Dermis microvascular lymphatic vessel endothelial cell (primary cell): ENCODE measurements at regions not wholly inside any gene's neighbourhood (a gene's known extent, or its start where the extent isn't known, plus 50 kb on each side); places are given as distances from the start of the nearest gene placed in this dataset.
"Not testable (repeated sequence)": the region's sequence is repeated elsewhere in the genome, so short reads cannot be mapped to it uniquely, and the experiment has no call there.

Experiments used
- DNase-seq, 2 donors: peaks; one replicate each; pipeline versions ENCODE4 v3.0.0 to v3.0.0-alpha.2; 2010; ENCODE audit warnings: low read depth in 2 of 2

GRCh38 chr2:154582694-154583093 is 115.8 kb upstream of the KCNJ3 start:
- DNase-seq, result not testable (repeated sequence)

- DNase-seq, result not testable (repeated sequence)
These were observed 115.2 kb upstream of the KCNJ3 start for GRCh38 chr2:154583274-154583673.

- no peak for DNase-seq
These were observed 110.8 kb upstream of the KCNJ3 start for GRCh38 chr2:154587739-154588138.

GRCh38 chr2:154588838-154589237 is 109.7 kb upstream of the KCNJ3 start:
- DNase-seq, result no peak

- DNase-seq, result no peak
These were observed 109.0 kb upstream of the KCNJ3 start for GRCh38 chr2:154589514-154589913.

- no peak for DNase-seq
These were observed 107.1 kb upstream of the KCNJ3 start for GRCh38 chr2:154591294-154591820.

GRCh38 chr2:154599189-154599588 is 99.3 kb upstream of the KCNJ3 start:
- DNase-seq, result no peak

- no peak for DNase-seq
These were observed 97.5 kb upstream of the KCNJ3 start for GRCh38 chr2:154600927-154601494.

GRCh38 chr2:154603682-154604081 is 94.8 kb upstream of the KCNJ3 start:
- no peak for DNase-seq

GRCh38 chr2:154608438-154608837 is 90.1 kb upstream of the KCNJ3 start:
- DNase-seq, result no peak

- DNase-seq, result no peak
These were observed 83.6 kb upstream of the KCNJ3 start for GRCh38 chr2:154614906-154615305.

- DNase-seq, result no peak
These were observed 81.8 kb upstream of the KCNJ3 start for GRCh38 chr2:154616659-154617058.

GRCh38 chr2:154620471-154620870 is 78.0 kb upstream of the KCNJ3 start:
- no peak for DNase-seq

GRCh38 chr2:154623819-154624218 is 74.7 kb upstream of the KCNJ3 start:
- peak in 1 of 2 donors; percentile 1 for DNase-seq

GRCh38 chr2:154637456-154637855 is 61.0 kb upstream of the KCNJ3 start:
- no peak for DNase-seq

GRCh38 chr2:154638783-154639182 is 59.7 kb upstream of the KCNJ3 start:
- DNase-seq, result no peak

GRCh38 chr2:154640000-154640399 is 58.5 kb upstream of the KCNJ3 start:
- no peak for DNase-seq
